Esophagus squamous epithelium (tissue), 4 donors: ENCODE measurements at regions not wholly inside any gene's neighbourhood (a gene's known extent, or its start where the extent isn't known, plus 50 kb on each side); places are given as distances from the start of the nearest gene placed in this dataset.

Experiments used
- CTCF ChIP-seq, 6 experiments: fragments of 450-650 bp in 4 of 6; fragments of 200-600 bp in 2 of 6; sonication (generic) in 2 of 6; IDR thresholded peaks; one replicate each; pipeline ENCODE4 v1.5.1; 2016 to 2019; ENCODE audit warnings: antibody characterized with exemption in 6 of 6, mild to moderate bottlenecking in 4 of 6, moderate library complexity in 4 of 6
- POLR2A ChIP-seq, 4 donors: fragments of 450-650 bp; IDR thresholded peaks; one replicate each; pipeline ENCODE4 v1.6.1; 2017; ENCODE audit warnings: antibody characterized with exemption in 4 of 4, mild to moderate bottlenecking in 4 of 4, moderate library complexity in 3 of 4

GRCh38 chr6:105705608-105706007 lies 302.7 kb upstream of the PREP start:
- TF ChIP-seq CTCF (IDR thresholded peaks at IDR 0.05) (no peak), POLR2A (IDR thresholded peaks at IDR 0.05) (no peak)
